ENCODE measurements at regions not wholly inside any gene's neighbourhood (a gene's known extent, or its start where the extent isn't known, plus 50 kb on each side); places are given as distances from the start of the nearest gene placed in this dataset.

DNA sequence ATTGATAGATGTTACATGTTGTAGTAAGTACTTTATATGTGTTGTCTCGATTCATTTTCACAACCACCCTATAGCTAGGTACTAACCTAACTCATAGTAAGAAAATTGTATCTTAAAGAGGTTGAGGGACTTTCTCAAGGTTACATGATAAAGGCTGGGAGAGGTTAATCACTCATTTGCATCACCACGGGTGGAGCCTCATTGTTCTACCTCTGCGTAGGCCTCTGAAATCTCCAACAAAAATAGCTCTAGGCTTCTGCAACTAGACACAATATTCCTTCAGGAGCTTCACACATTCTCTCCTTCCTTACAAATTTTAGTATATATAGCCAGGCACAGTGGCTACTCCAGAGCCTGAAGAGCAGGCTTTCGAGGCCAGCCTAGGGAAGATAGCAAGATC, 408.9 kb upstream of the ANO5 start:
- Histone ChIP-seq H3K4me3 (no peak overlapping the region), H3K4me1 (replicated peaks in 1 of 2; ENCODE audit: control insufficient read depth in 2 of 2, insufficient read depth in 2 of 2, low read length in 2 of 2) (no peaks in the 10 kb centered on the region), H4K20me1 (replicated peaks; ENCODE audit: control insufficient read depth, insufficient read depth, low read length) (no peaks in the 10 kb centered on the region), H3K79me2 (ENCODE audit: control insufficient read depth, insufficient read depth, low read length) (no peaks in the 10 kb centered on the region), H3K9me1 (ENCODE audit: control insufficient read depth, insufficient read depth, low read length) (no peaks in the 10 kb centered on the region), H3K9ac (ENCODE audit: insufficient read depth in 1 of 2, low read depth in 2 of 2, low read length in 2 of 2) (no peak overlapping the region), H3K27ac (ENCODE audit: extremely low read depth, low read depth, low read length) (no peak overlapping the region), H3K9me3 (replicated peaks; ENCODE audit: control insufficient read depth, insufficient read depth, low read depth, low read length) (no peaks in the 10 kb centered on the region), H2AFZ (ENCODE audit: low read depth, low read length) (no peak overlapping the region), H3K4me2 (ENCODE audit: insufficient read depth, low read length) (no peak overlapping the region), H3K36me3 (ENCODE audit: control insufficient read depth, insufficient read depth, low read length) (no peaks in the 10 kb centered on the region), H3K27me3 (ENCODE audit: control insufficient read depth in 2 of 2, insufficient read depth in 2 of 2, low read length in 2 of 2) (no peaks in the 10 kb centered on the region)
- 6% methylated on average over 4 of the region's 4 CpGs for WGBS (ENCODE audit: insufficient coverage, low coverage, missing lambda C conversion rate)
- in situ Hi-C loops (cut with MboI) (no loop called here), intact Hi-C loops (cut with micrococcal nuclease) (no loop called here)
- TF ChIP-seq ZKSCAN3 (CRISPR knock-in tag; IDR thresholded peaks at IDR 0.05), result no peak
- no peak for TF ChIP-seq SETDB1 (IDR thresholded peaks at IDR 0.05; ENCODE audit: low read length)
- TF ChIP-seq ZNF778 (CRISPR knock-in tag; IDR thresholded peaks at IDR 0.05), result no peak
- no peak for TF ChIP-seq CCNT2 (IDR thresholded peaks at IDR 0.05; ENCODE audit: borderline replicate concordance, extremely low read depth, insufficient read length, low read depth, low read length)
- no peak for TF ChIP-seq BHLHE40 (IDR thresholded peaks at IDR 0.05; ENCODE audit: low read length)
- TF ChIP-seq PHTF2 (CRISPR knock-in tag; IDR thresholded peaks at IDR 0.05), result no peak
- no peak for TF ChIP-seq GABPB1 (CRISPR knock-in tag; IDR thresholded peaks at IDR 0.05)
- TF ChIP-seq BRF1 (IDR thresholded peaks at IDR 0.05; ENCODE audit: borderline replicate concordance, extremely low read depth, insufficient read length), result no peak
- no peak for TF ChIP-seq POLR2AphosphoS5 (IDR thresholded peaks at IDR 0.05; ENCODE audit: control insufficient read depth, insufficient read depth, low read depth, low read length)
- TF ChIP-seq EP300 (IDR thresholded peaks at IDR 0.05; ENCODE audit: low read length), result no peak
- no peak for TF ChIP-seq MED1 (CRISPR knock-in tag; IDR thresholded peaks at IDR 0.05; ENCODE audit: borderline replicate concordance)
- TF ChIP-seq, protein P1, sequence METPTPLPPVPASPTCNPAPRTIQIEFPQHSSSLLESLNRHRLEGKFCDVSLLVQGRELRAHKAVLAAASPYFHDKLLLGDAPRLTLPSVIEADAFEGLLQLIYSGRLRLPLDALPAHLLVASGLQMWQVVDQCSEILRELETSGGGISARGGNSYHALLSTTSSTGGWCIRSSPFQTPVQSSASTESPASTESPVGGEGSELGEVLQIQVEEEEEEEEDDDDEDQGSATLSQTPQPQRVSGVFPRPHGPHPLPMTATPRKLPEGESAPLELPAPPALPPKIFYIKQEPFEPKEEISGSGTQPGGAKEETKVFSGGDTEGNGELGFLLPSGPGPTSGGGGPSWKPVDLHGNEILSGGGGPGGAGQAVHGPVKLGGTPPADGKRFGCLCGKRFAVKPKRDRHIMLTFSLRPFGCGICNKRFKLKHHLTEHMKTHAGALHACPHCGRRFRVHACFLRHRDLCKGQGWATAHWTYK (CRISPR knock-in tag; IDR thresholded peaks at IDR 0.05), result no peak
- no peak for TF ChIP-seq ZFP36 (IDR thresholded peaks at IDR 0.05; ENCODE audit: low read depth, low read length, partially characterized antibody)
- no peak for TF ChIP-seq ZNF511 (CRISPR knock-in tag; IDR thresholded peaks at IDR 0.05)
- FAIRE-seq (no peak), DNase-seq (ENCODE audit: extremely low read depth in 1 of 4, low spot score in 3 of 4) (no peak), ATAC-seq (no peak)
- POLR2A ChIA-PET, result no interaction called here
- CTCF ChIA-PET (ENCODE audit: low intra/inter-chr PET ratio), result no interaction called here
- no TSS peak for BruUV-seq (replicated peaks)
